ENCODE measurements at regions not wholly inside any gene's neighbourhood (a gene's known extent, or its start where the extent isn't known, plus 50 kb on each side); places are given as distances from the start of the nearest gene placed in this dataset.

- DNase-seq (ENCODE audit: low read depth) = no peak
Observed at GRCh38 chr1:166221316-166221715, 54.5 kb upstream of the FAM78B start.

DNA sequence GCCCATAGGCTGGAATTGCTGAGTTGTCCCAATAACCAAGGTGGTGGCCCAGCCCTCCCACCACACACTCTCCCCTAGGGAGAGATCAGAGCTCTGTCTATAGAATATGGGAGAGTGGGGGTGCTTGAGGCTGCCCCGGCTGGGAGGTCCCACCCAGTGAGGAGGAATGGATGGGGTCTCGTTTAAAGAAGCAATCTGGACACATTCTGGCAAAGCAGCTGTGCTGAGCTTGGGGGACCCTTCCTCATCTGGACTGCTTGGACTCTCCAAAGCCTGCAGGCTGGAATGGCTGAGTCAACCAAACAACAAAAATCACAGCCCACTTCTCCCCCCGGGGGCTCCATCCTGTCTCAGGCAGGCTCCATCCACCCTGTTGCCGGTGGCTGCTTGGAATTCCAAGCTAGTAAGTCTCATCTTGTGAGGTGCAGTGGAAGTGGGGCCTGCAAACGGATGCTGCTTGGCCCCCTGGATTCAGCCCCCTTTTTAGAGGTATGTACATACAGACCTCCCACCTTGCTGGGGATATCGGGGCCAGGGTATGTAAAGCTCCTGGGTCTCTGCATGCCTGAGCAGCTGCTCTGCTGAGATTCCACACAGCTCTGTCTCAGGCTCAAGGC is 67.1 kb upstream of the FAM78B start:
- DNase-seq (ENCODE audit: low read depth) = no peak

- DNase-seq (ENCODE audit: low read depth) = no peak
Observed at GRCh38 chr1:166235728-166236127, 68.9 kb upstream of the FAM78B start.

DNA sequence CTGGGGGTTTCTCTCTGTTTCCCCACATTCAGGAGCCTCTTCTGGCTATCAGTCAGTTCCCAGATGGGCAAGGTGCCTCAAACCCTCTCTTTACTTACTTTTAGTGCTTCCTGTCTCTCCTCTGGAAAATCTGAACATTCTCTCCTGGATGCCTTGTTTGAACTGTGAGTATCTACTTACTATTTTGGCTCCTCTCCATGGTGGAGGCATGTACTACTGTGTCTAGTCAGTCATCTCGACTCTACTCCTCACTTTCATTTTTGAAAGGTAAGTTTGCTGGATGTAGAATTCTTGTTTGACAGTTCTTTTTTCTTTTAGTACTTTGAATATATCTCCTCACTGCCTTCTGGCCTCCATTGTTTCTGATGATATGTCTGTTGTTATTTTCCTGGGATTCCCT is 70.9 kb upstream of the FAM78B start:
- no peak for DNase-seq (ENCODE audit: low read depth)

- DNase-seq (ENCODE audit: low read depth) = no peak
Observed at GRCh38 chr1:166253076-166253779, 86.4 kb upstream of the FAM78B start.

GRCh38 chr1:166258017-166258416 is 91.2 kb upstream of the FAM78B start:
- no peak for DNase-seq (ENCODE audit: low read depth)

DNA sequence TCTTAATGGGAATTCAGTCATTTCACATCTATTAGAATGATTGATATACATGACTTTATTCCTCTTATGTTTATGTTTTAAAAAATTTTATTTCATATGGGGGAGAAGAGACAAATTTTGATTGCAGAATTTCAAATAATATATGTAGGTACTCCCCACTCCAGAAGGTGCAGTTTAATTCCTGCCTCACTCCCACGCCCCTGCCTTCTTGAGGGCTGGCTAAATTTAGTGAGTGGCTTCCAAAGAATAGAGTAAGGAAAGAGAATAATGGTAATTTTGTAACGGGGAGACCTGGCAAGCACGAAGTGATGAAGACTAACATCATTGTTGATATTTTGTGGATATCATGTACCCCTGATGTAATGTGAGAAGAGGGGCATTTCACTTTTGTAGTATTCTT is 94.7 kb upstream of the FAM78B start:
- DNase-seq (ENCODE audit: low read depth) = no peak

GRCh38 chr1:166270476-166271150 is 103.8 kb upstream of the FAM78B start:
- no peak for DNase-seq (ENCODE audit: low read depth)

DNA sequence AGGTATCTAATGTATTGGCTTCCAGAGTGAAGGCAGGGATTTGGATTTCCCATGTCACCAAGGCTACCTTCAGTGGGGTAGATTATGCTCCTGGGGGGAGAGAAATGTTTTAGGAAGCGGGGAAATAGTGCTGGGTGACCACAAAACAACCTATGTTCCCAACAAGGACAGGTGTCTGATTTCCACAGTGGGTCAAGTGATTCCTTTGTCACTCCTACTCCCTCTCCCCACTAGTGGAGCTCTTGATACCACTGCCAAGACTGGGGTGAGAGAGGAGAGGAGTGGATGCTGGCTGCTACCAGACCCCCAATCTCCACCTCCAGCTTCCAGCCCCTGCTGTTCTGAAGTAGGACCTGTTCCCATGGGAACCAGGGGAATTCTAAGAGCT is 104.3 kb upstream of the FAM78B start:
- no peak for DNase-seq (ENCODE audit: low read depth)

- DNase-seq (ENCODE audit: low read depth) = no peak
Observed at GRCh38 chr1:166272155-166272554, 105.4 kb upstream of the FAM78B start.

DNA sequence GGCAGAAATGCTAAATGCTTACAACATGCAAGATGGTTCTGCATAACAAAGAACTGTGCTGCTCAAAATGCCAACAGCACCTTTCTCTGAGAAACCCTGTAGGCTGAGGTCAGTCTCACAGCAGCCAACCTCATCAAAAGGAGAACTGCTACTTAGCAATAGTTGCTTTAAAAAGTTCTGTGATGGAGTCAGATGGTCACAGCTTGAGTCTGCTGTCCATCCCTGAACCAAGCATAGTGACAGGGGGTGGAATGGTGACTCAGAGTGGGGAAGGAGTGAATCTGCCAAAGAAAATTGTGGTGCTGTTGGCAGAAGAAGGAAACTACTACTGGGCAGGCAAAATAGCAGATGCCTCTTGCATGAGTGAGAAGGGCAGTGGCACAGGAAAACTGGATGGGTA is 106.0 kb upstream of the FAM78B start:
- DNase-seq (ENCODE audit: low read depth) = no peak

- no peak for DNase-seq (ENCODE audit: low read depth)
Observed at GRCh38 chr1:166273618-166274017, 106.8 kb upstream of the FAM78B start.

DNA sequence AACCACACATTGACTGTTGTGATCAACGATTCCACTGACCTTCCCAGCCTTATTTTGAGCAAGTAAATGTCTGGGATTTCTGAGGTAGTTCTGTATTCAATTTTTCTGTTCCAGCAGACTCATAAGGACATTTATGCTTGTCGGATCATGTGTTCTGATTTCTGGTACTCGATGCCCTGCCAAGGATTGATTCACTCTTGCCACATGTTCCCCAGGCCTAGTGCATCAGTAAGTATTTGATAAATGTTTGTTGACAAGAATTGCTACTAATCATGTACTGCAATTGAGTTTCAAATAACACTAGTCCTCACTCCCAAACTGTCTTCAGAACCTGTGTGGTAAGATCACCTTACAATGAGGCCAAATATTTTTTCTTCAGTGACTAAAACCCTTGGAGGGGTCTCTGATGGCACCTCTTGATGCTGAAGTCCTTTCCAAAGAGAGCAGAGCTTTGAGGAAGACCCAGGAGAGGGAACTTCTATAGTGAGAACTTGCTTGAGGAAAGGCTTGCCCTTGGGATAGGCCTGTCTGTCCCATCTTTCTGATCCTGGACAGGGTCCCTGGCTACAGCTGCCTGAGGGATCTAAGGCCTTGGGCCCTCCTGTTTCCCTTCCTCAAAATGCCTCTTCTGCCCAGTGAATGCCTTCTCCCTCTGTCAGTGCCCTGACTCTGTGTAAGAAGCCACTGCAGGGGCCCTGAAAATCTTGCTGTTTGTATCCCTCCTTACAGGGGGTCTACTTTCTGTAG is 115.8 kb upstream of the FAM78B start:
- DNase-seq (ENCODE audit: low read depth) = no peak

DNA sequence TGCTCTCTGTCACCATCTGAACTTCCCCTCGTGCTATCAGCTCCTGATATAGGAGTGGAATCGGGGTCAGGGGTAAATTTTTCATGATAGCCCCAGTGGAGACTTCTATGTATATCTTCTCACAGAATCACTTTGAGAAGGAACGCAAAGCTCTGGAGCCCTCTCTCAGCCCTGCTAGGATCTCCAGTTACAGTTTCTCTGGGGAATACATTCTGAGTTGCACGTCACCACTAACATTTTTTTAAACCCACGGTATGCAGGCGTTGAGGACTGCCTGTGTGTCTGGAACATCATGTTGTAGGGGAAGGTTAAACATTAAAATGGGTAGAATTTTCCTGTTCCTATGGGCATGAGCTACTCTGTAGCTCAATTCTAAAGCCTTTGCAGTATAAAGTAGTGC is 116.4 kb upstream of the FAM78B start:
- no peak for DNase-seq (ENCODE audit: low read depth)

- DNase-seq (ENCODE audit: low read depth) = no peak
Observed at GRCh38 chr1:166283600-166283999, 116.8 kb upstream of the FAM78B start.

- no peak for DNase-seq (ENCODE audit: low read depth)
Observed at GRCh38 chr1:166289309-166290050, 122.7 kb upstream of the FAM78B start.

DNA sequence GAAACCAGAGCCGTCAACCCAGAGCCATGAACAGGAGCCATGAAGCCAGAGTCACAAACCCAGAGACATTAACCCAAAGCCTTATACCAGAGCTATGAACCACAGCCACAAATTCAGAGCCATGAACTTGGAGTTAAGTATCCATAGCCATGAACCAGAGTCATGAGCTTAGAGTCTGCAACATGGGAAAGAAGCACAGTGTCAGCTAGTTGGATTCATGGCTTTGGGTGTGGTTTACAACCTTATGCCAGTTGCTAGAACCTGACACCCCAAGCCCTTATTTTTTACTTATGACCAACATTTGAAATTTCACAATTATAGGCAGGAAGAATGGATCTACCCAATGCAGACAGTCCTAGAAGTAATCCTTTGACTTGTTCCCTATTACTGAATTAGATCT is 128.9 kb upstream of the FAM78B start:
- no peak for DNase-seq (ENCODE audit: low read depth)

DNA sequence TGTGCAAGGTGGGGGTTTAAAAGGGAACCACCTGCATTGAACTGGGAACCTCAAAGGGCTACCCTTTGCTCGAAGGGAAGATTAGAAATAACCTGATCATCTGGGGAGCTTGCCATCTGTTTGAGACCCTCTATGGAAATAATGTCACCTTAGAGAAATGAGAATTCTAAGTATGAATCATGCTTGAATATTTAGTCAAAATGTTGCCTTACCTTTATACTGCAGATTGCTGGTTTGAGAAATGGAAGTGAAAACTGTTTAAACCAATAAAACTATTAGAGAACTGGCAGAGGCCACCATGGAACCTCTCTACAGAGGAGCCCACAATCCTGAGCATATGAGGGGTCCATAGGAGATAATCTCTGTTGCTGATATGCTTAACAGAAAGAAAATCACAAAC is 131.2 kb upstream of the FAM78B start:
- no peak for DNase-seq (ENCODE audit: low read depth)

GRCh38 chr1:166300767-166301166 is 134.0 kb upstream of the FAM78B start:
- DNase-seq (ENCODE audit: low read depth) = no peak

- DNase-seq (ENCODE audit: low read depth) = no peak
Observed at GRCh38 chr1:166302989-166303758, 136.4 kb upstream of the FAM78B start.

DNA sequence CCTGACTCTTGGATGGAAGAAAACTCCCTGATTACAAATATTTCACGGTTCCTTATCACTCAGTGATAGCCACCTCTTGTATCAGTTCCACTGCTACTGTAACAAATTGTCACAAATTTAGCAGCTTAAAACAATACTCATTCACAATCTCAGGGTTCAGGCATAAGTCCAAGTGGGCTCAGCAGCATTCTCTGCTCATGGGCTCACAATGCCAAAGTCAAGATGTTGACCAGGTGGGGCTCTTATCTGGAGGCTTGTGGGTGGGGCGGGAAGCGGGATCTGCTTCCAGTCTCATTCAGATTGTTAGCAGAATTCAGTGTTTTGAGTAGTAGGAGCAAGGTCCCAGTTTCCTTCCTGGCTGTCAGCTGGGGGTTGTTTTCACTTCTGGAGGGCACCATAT is 137.3 kb upstream of the FAM78B start:
- DNase-seq (ENCODE audit: low read depth) = no peak

Data from renal cortical epithelial cell (primary cell).